NT2/D1 (cell line): ENCODE measurements at regions not wholly inside any gene's neighbourhood (a gene's known extent, or its start where the extent isn't known, plus 50 kb on each side); places are given as distances from the start of the nearest gene placed in this dataset.
"Not testable (repeated sequence)": the region's sequence is repeated elsewhere in the genome, so short reads cannot be mapped to it uniquely, and the experiment has no call there.

Source experiments
- DNase-seq: peaks from one replicate; pipeline ENCODE4 v3.0.0-alpha.2; 2011; ENCODE audit warnings: low read depth, low spot score
- H3K27me3 ChIP-seq: 2 replicates; pipeline ENCODE4 v1.6.0; 2011; ENCODE audit warnings: mild to moderate bottlenecking; ENCODE audit not compliant: insufficient read length, insufficient read depth
- H3K36me3 ChIP-seq: 2 replicates; pipeline ENCODE4 v1.6.1; 2011; ENCODE audit warnings: mild to moderate bottlenecking, low read length, mixed read lengths; ENCODE audit not compliant: insufficient read depth, insufficient read length
- H3K4me1 ChIP-seq: 2 replicates; pipeline ENCODE4 v1.5.1; 2011; ENCODE audit not compliant: insufficient read depth, insufficient read length
- H3K4me3 ChIP-seq: 2 replicates; pipeline ENCODE4 v1.5.1; 2011; ENCODE audit warnings: low read depth; ENCODE audit not compliant: insufficient read length
- H3K9ac ChIP-seq: 2 replicates; pipeline ENCODE4 v1.6.0; 2011; ENCODE audit warnings: low read depth; ENCODE audit not compliant: insufficient read length
- H3K9me3 ChIP-seq: 2 replicates; pipeline ENCODE4 v1.5.1; 2011; ENCODE audit warnings: mild to moderate bottlenecking, low read length; ENCODE audit not compliant: insufficient read depth
- SUZ12 ChIP-seq: IDR thresholded peaks from 2 replicates; pipeline ENCODE4 v1.6.1; 2011; ENCODE audit not compliant: insufficient read length, insufficient read depth; ENCODE audit errors: extremely low read depth
- YY1 ChIP-seq: IDR thresholded peaks from 2 replicates; pipeline ENCODE4 v1.6.1; 2011; ENCODE audit not compliant: insufficient read length, insufficient read depth
- ZNF274 ChIP-seq: IDR thresholded peaks from 2 replicates; pipeline ENCODE4 v1.6.1; 2011; ENCODE audit warnings: mild to moderate bottlenecking, low read depth, low read length

DNA sequence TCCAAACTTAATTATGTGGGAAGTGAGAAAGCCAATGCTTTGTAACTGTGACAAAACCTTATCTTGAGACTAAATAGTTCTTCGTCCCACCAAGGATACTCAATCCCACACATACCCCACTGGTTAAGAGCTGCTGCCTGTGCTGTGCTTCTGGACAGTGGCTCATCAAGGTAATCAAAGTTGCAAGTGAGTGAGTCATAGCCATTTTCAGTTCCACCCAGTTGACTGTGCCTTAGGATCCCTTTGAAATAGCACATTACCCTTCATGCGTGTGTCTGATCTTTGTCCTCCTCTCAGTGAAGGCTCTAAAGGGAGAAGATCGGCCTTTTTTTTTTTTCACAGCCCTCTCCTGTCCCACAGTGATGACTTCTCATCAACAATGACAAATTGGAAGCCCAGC, 706.0 kb upstream of the AUTS2 start:
- H3K4me1 ChIP-seq: no peaks in the 10 kb centered on the region
- H3K27me3 ChIP-seq: no peaks in the 10 kb centered on the region
- no peaks in the 10 kb centered on the region for H3K9me3 ChIP-seq
- no peak overlapping the region for H3K9ac ChIP-seq
- TF ChIP-seq SUZ12: no peak
- no peak for TF ChIP-seq ZNF274
- TF ChIP-seq YY1: no peak
- no peak overlapping the region for H3K4me3 ChIP-seq
- no peak for DNase-seq
- no peaks in the 10 kb centered on the region for H3K36me3 ChIP-seq

DNA sequence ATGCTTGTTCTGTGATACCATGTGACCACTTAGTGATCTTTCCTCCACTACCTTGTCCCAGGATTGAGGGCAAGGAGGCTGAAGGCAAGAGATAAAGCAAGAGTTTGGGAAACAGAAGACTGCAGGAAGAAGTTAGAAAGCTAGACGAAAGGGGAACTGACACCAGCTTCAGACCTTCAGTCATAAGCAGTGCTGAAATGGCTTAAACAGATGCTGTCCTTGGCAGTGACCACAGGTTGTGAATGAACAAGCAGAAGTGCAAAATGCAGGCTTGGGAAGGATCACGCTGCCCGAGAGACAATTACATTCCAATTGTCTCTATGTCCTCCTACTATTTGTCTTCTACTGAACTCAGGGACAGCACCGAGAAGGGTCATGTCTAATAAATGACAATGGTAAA, 704.9 kb upstream of the AUTS2 start:
- no peak overlapping the region for H3K9ac ChIP-seq
- H3K36me3 ChIP-seq: no peaks in the 10 kb centered on the region
- no peaks in the 10 kb centered on the region for H3K27me3 ChIP-seq
- H3K4me1 ChIP-seq: no peaks in the 10 kb centered on the region
- no peak overlapping the region for H3K4me3 ChIP-seq
- no peak for DNase-seq
- no peaks in the 10 kb centered on the region for H3K9me3 ChIP-seq
- TF ChIP-seq YY1: no peak
- no peak for TF ChIP-seq SUZ12
- no peak for TF ChIP-seq ZNF274

DNA sequence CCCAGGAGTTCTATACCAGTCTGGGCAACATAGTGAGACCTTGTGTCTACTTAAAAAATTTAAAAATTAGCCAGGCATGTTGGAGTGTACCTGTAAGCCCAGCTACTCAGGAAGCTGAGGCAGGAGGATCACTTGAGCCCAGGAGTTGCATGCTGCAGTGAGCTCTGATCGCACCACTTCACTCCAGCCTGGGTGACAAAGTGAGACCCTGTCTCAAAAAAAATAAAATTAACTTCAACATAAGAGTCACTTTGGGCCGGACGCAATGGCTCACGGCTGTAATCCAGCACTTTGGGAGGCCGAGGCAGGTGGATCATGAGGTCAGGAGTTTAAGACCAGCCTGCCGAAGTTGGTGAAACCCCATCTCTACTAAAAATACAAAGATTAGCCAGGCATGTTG, 699.1 kb upstream of the AUTS2 start:
- not testable (repeated sequence) for H3K36me3 ChIP-seq, H3K9ac ChIP-seq, DNase-seq, H3K4me3 ChIP-seq, H3K4me1 ChIP-seq, H3K27me3 ChIP-seq
- H3K9me3 ChIP-seq: peaks cover 15% of the 10 kb centered on the region

DNA sequence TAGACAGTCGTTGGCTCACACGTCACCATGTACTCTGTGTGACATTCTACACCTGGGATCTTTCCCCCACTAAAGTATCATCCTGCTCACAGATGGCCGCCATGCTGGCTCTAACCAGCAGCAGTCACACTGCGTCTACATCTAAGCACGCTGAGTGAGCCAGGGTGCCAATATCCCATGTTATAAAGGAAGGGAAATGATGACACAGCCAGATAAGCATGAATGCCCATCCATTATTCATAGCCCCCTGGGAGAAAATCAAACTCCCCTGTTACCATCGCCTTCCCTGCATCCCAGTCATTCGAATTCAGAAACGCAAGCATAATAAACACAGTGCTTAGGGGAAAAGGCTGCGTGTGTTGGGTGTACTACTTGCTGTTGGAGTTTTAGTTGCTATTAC, 698.2 kb upstream of the AUTS2 start:
- Histone ChIP-seq H3K4me1 (peaks cover 2% of the 10 kb centered on the region), H3K4me3 (no peak overlapping the region), H3K36me3 (no peaks in the 10 kb centered on the region), H3K9ac (no peak overlapping the region), H3K27me3 (no peaks in the 10 kb centered on the region), H3K9me3 (peaks cover 15% of the 10 kb centered on the region)
- no peak for DNase-seq
- no peak for TF ChIP-seq SUZ12
- no peak for TF ChIP-seq YY1
- TF ChIP-seq ZNF274: no peak

DNA sequence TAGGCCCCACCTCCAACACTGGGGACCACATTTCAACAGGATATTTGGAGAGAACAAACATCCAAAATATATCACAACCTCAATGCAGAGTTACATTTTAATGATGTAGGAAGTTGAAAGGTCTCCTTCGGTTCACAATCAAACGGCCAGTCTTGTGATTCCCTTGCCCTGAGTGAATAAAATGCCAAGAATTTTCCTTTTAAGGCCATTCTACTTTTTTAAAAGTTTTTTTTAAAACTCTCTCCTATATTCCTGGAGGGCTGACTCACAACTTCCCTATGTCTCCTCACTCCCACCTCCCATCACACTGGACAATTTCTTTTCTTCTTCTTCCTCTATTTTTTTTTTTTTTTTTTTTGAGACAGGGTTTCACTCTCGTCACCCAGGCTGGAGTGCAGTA, 693.6 kb upstream of the AUTS2 start:
- H3K4me3 ChIP-seq: no peak overlapping the region
- no peak for DNase-seq
- TF ChIP-seq ZNF274 (no peak), SUZ12 (no peak), YY1 (no peak)
- H3K9me3 ChIP-seq: peaks cover 15% of the 10 kb centered on the region
- no peaks in the 10 kb centered on the region for H3K27me3 ChIP-seq
- peaks cover 2% of the 10 kb centered on the region for H3K4me1 ChIP-seq
- no peaks in the 10 kb centered on the region for H3K36me3 ChIP-seq
- H3K9ac ChIP-seq: no peak overlapping the region

DNA sequence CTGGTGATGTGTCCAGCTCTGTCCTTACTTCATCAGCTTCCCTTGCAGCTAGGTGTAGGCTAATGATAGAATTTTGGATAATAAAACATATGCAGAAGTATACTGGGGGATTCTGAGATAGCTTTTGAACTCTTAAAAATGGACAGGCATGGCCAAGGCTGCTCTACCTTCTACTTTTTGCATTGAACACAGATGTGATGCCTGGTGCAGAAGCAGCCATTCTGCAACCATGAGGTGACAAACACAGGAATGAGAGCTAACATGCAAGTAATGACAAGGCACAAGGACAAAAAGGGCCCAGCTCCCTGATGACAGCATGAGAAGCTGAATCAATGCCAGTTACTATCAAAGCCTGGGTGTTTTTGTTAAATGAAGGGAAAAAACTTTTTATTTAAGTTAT, 686.5 kb upstream of the AUTS2 start:
- DNase-seq: no peak
- no peaks in the 10 kb centered on the region for H3K4me1 ChIP-seq
- TF ChIP-seq YY1 (no peak), ZNF274 (no peak), SUZ12 (no peak)

DNA sequence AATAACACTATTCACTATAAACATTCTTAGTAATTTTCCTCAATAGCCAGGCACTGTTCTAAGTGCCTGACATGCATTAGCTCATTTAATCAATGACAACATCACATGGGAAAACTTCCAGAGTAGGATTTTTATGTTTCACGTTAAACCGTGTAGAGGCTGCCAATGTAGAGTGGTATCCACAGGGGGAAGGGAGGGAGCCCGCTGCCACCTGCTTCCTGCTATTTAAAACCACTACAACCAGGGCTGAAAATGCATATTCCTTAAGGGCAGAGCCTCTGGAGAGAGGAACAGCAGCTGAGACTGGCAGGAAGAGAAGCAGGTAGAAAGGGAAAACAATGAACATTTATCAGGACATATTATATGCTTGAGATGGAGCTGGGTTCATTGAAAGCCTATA, 684.3 kb upstream of the AUTS2 start:
- no peaks in the 10 kb centered on the region for H3K36me3 ChIP-seq
- TF ChIP-seq SUZ12 (no peak), ZNF274 (no peak), YY1 (no peak)
- no peak for DNase-seq
- H3K4me3 ChIP-seq: no peak overlapping the region
- peaks cover 27% of the 10 kb centered on the region; the same call in 1 of the 2 replicates for H3K9me3 ChIP-seq
- H3K4me1 ChIP-seq: no peaks in the 10 kb centered on the region
- H3K27me3 ChIP-seq: no peaks in the 10 kb centered on the region
- no peak overlapping the region for H3K9ac ChIP-seq

More for the DNA sequence above, 686.5 kb upstream of the AUTS2 start:
- H3K27me3 ChIP-seq: no peaks in the 10 kb centered on the region
- peaks cover 13% of the 10 kb centered on the region; the same call in 1 of the 2 replicates for H3K9me3 ChIP-seq
- H3K9ac ChIP-seq: no peak overlapping the region
- no peak overlapping the region for H3K4me3 ChIP-seq
- no peaks in the 10 kb centered on the region for H3K36me3 ChIP-seq

DNA sequence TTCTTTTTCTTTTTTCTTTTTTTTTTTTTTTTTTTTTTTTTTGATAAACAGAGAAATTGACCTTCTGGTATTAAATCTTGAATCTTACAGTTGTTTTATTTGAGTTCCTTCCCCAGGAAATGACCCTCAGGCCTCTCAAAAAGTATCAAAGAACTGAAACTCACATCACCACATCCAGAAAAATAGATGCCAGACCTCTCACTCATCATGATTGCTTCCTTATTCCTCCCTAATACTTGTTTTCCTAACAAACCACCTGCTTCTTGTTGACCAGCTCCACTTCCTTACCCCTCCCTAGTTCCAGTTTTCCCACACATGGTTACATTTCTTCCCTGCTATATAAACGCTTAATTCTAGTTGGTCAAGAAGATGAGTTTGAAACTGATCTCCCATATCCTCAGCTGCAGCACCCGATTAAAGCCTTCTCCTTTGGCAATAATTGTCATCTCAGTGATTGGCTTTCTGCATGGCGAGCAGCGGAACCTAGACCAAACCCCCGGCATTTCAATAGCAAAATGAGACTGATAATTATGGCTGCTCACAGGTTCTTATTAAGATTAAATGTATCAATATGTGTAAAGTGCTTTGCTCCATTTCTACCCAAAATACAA, 681.1 kb upstream of the AUTS2 start:
- TF ChIP-seq ZNF274: no peak
- no peak for TF ChIP-seq YY1
- TF ChIP-seq SUZ12: no peak
- no peak for DNase-seq
- Histone ChIP-seq H3K9me3 (peaks cover 24% of the 10 kb centered on the region; the same call in 1 of the 2 replicates), H3K9ac (no peak overlapping the region), H3K4me1 (no peaks in the 10 kb centered on the region), H3K36me3 (no peaks in the 10 kb centered on the region), H3K27me3 (no peaks in the 10 kb centered on the region), H3K4me3 (no peak overlapping the region)
